ENCODE measurements at regions not wholly inside any gene's neighbourhood (a gene's known extent, or its start where the extent isn't known, plus 50 kb on each side); places are given as distances from the start of the nearest gene placed in this dataset.

GRCh38 chr12:82608706-82609105 lies 78.0 kb upstream of the TMTC2 start:
- Histone ChIP-seq H3K9me3 (ENCODE audit: insufficient read depth in 2 of 2, low read depth in 1 of 2, low read length in 1 of 2) (no peaks in the 10 kb centered on the region), H2AFZ (ENCODE audit: low read length) (no peak overlapping the region), H2BK12ac (ENCODE audit: low read depth, low read length) (no peak overlapping the region), H3K18ac (ENCODE audit: extremely low read depth, low read length) (no peak overlapping the region), H3K9ac (replicated peaks in 1 of 4; ENCODE audit: extremely low read depth in 1 of 4, low read depth in 3 of 4, low read length in 3 of 4) (no peak overlapping the region), H3K79me2 (ENCODE audit: control insufficient read depth in 1 of 2, insufficient read depth in 2 of 2, low read length in 2 of 2) (no peaks in the 10 kb centered on the region), H4K5ac (ENCODE audit: insufficient read length, low read depth, low read length) (no peak overlapping the region), H2BK5ac (ENCODE audit: low read depth, low read length) (no peak overlapping the region), H3K4ac (replicated peaks; ENCODE audit: insufficient read length, low read depth, low read length) (no peak overlapping the region), H4K8ac (ENCODE audit: extremely low read depth, insufficient read depth, low read length) (no peak overlapping the region), H3K23ac (ENCODE audit: insufficient read length) (no peak overlapping the region), H3K4me1 (replicated peaks in 1 of 4; ENCODE audit: control insufficient read depth in 3 of 4, insufficient read depth in 4 of 4, low read length in 3 of 4) (no peaks in the 10 kb centered on the region), H3K4me2 (ENCODE audit: insufficient read depth in 1 of 2, low read depth in 2 of 2, low read length in 2 of 2) (no peak overlapping the region), H4K91ac (replicated peaks; ENCODE audit: insufficient read length, low read length) (no peak overlapping the region), H3K14ac (ENCODE audit: insufficient read length) (no peak overlapping the region), H4K20me1 (replicated peaks in 1 of 2; ENCODE audit: control insufficient read depth in 1 of 2, insufficient read depth in 2 of 2, low read length in 2 of 2) (no peaks in the 10 kb centered on the region), H2BK20ac (ENCODE audit: low read length) (no peak overlapping the region), H2BK120ac (replicated peaks; ENCODE audit: low read depth, low read length) (no peak overlapping the region), H3K79me1 (ENCODE audit: low read depth, low read length) (no peaks in the 10 kb centered on the region), H3K23me2 (ENCODE audit: low read depth, low read length) (no peaks in the 10 kb centered on the region), H2AK5ac (ENCODE audit: low read depth, low read length) (no peak overlapping the region), H3K27ac (ENCODE audit: low read depth, low read length) (no peak overlapping the region), H3K56ac (replicated peaks; ENCODE audit: insufficient read length, low read depth, low read length) (no peak overlapping the region), H3K27me3 (replicated peaks in 1 of 4; ENCODE audit: control insufficient read depth in 3 of 4, extremely low read depth in 1 of 4, insufficient read depth in 3 of 4, low read length in 3 of 4) (no peaks in the 10 kb centered on the region), H3K4me3 (ENCODE audit: extremely low read depth in 1 of 4, insufficient read depth in 2 of 4, low read depth in 3 of 4, low read length in 4 of 4) (no peak overlapping the region), H3K36me3 (ENCODE audit: control insufficient read depth in 2 of 4, insufficient read depth in 4 of 4, low read length in 3 of 4) (no peaks in the 10 kb centered on the region), H2BK15ac (ENCODE audit: low read length) (no peak overlapping the region)
- WGBS, 2 experiments (ENCODE audit: extremely low coverage in 1 of 2, insufficient coverage in 1 of 2, insufficient read length in 1 of 2, insufficient replicate concordance in 2 of 2, low coverage in 1 of 2, low lambda C conversion rate in 2 of 2, missing lambda C conversion rate in 1 of 2) = 86% methylated on average over 1 of the region's 1 CpG; no CpG with 5 or more reads in 1 of the 2 experiments
- POLR2A ChIA-PET (ENCODE audit: partially characterized antibody) = no interaction called here
- no peak for TF ChIP-seq ZNF274 (IDR thresholded peaks at IDR 0.05; ENCODE audit: borderline replicate concordance, extremely low read depth, low read length)
- CTCF ChIA-PET (ENCODE audit: partially characterized antibody) = interaction anchor here (0.7 to 2.3 kb wide), 3 partner anchors 14 to 474 kb away, joined by 3 to 8 read pairs (median 3); no protein-coding TSS in a partner anchor
- FAIRE-seq = no peak
- DNase-seq (ENCODE audit: low read depth in 1 of 2, low spot score in 2 of 2) = no peak
